AG10803 (cell line): ENCODE measurements at regions not wholly inside any gene's neighbourhood (a gene's known extent, or its start where the extent isn't known, plus 50 kb on each side); places are given as distances from the start of the nearest gene placed in this dataset.

Source experiments
- DNase-seq: peaks from one replicate; pipeline ENCODE4 v3.0.0; 2010; ENCODE audit warnings: low read depth
- H3K4me3 ChIP-seq: 2 replicates; pipeline ENCODE4 v1.5.1; 2011; ENCODE audit warnings: mild to moderate bottlenecking, low read length, control low read depth
- CTCF ChIP-seq: conservative IDR thresholded peaks from 2 replicates; pipeline ENCODE4 v1.5.1; 2011; ENCODE audit warnings: mild to moderate bottlenecking, low read length, control low read depth, inconsistent platforms

DNA sequence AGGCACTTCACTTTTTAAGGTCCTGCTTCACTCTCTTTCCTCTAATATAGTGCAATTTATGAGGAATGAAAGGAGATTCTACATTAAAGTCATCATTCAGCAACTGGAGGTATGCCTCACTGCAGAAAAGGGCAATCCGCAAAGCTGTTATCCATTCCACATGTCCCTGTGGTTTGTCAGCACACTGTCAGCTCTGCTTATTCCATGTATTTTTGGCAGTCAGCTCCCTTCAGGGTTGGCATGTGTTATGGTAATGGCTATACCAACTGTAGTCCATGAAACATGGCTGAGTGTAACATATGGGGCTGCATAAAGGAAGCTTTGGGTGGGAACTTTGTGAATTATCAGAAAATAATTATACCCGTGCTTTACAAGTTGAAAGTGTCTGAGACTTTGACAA lies 154.1 kb downstream of the GALC start:
- DNase-seq = no peak
- H3K4me3 ChIP-seq = no peak overlapping the region
- TF ChIP-seq CTCF = no peak

GRCh38 chr14:87837296-87837695 lies 155.7 kb downstream of the GALC start:
- H3K4me3 ChIP-seq = no peak overlapping the region
- TF ChIP-seq CTCF = no peak
- no peak for DNase-seq

DNA sequence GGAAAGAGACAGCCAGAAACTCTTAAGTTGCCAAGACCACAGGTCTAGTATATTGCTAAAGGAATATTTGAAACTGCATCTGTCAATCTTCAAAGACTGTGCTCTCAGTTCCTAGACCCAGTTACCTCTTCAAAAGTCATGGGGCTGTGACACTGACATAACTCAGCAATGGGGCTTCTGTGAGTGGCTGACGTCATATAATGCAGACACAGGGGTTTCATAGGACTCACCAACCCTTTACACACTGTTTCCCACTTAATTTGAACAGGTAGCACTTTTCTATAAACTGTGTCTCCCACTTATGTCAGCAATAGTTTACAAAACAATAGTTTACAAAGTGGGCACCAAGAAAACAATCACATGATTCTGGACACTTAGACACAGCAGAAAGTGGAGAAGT lies 158.4 kb downstream of the GALC start:
- TF ChIP-seq CTCF = no peak
- no peak overlapping the region for H3K4me3 ChIP-seq
- no peak for DNase-seq

DNA sequence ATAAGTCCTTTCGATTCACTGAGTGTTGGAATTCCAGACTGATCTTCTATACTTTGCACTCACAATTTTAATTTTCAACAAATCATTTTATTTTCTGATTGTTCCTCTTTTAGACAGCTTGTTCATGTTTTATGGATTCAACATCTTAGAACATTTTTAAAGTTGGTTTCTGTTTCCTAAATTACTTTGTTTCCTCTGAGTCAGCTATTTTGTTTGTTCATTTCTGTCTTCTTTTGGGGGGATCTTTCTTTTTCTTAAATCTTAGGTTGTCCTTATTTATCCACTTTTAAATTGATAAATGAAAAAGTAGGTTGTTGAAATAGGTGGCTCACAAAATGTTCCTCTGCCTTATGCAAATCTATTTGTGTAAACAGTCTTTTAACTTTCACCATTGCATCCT lies 160.0 kb downstream of the GALC start:
- TF ChIP-seq CTCF = no peak
- no peak overlapping the region for H3K4me3 ChIP-seq
- no peak for DNase-seq

DNA sequence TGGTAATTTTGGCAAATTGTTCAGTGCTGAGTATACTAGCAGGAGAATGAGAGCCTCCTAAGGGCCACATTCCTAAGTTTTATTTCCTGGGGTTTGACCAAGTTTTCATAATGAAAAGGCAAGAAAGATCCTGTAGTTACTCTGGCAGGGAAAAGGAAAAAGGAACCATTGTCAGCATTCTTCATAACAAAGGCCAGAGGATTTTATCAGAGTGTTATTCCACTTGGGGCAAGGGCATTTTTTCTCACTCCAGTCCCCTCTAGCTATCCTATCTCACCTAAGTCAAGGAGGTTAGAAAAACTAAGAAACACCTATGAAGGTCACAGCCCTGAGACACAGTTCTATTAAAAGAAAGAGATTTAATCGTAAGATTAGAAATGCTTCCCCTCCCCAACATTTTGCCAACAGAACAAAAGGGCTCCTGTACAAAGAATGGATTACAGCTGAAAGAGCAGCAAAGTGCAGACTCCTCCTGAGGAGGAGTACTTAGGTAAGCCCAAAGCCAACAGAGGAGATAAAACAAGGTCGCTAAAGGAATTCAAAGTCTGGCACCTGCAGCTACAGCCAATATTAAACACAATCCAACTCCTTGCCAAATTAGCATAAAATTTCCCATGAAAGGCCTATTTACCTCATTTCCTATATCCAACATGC lies 162.4 kb downstream of the GALC start:
- peak; percentile 12 for DNase-seq
- H3K4me3 ChIP-seq = no peak overlapping the region
- no peak for TF ChIP-seq CTCF

DNA sequence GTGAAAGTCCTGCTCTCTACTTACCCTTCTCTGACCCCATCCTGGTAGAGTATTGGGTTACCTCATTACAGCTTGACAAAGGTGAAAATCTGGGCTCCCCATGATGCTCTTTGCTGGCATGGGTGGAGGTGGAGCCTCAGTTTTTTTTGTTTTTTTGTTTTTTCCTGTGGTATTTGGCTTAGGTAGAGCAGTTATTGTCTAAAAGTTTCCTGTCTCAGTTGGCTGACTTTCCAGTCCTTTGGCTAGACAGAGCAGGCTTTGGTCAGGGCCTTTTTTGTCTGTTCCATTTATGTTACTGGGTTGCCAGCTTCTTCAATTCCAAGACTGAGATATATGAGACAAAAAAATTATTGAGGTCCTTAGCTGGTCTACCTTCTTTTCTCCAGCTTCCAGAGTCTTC lies 163.4 kb downstream of the GALC start:
- no peak for TF ChIP-seq CTCF
- no peak for DNase-seq
- H3K4me3 ChIP-seq = no peak overlapping the region

GRCh38 chr14:87824266-87824665 lies 168.7 kb downstream of the GALC start:
- DNase-seq = peak; percentile 27
- no peak for TF ChIP-seq CTCF
- no peak overlapping the region for H3K4me3 ChIP-seq
